SH-SY5Y (cell line): ENCODE measurements at regions not wholly inside any gene's neighbourhood (a gene's known extent, or its start where the extent isn't known, plus 50 kb on each side); places are given as distances from the start of the nearest gene placed in this dataset.

ENCODE experiments used
- GATA2 ChIP-seq: IDR thresholded peaks from 2 replicates; pipeline ENCODE4 v1.6.1; 2011; ENCODE audit warnings: mild to moderate bottlenecking, low read depth, low read length
- GATA3 ChIP-seq: IDR thresholded peaks from 2 replicates; pipeline ENCODE4 v1.6.1; 2011; ENCODE audit warnings: low read depth, mild to moderate bottlenecking, low read length, moderate library complexity

DNA sequence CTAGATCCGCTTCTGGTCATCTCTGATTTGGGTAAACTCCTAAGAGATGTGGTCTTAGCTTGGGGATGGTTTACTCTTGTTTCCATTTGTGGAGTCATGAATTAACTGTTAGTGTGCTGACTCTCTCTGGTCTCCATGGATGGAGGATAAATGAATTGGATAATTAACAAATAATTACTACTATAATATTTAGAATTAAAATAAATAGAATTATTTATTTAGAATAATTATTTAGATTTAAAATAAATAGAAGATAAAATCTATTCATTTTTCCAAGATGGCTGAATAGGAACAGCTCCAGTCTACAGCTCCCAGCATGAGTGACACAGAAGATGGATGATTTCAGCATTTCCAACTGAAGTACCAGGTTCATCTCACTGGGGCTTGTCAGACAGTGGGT is 1587.4 kb upstream of the AGA start:
- TF ChIP-seq GATA2, result no peak
- no peak for TF ChIP-seq GATA3
